GM13976 (cell line): ENCODE measurements at regions not wholly inside any gene's neighbourhood (a gene's known extent, or its start where the extent isn't known, plus 50 kb on each side); places are given as distances from the start of the nearest gene placed in this dataset.

ENCODE experiments used
- DNase-seq: peaks from one replicate; pipeline ENCODE4 v3.0.0; 2012; ENCODE audit warnings: low spot score
- in situ Hi-C: fragments of 300-500 bp; cut with MboI; formaldehyde crosslinking; loops from one replicate; pipeline ENCODE4 v1.12.0; 2022; ENCODE audit warnings: low sequenced_read_pairs, mixed read lengths, inconsistent platforms; ENCODE audit not compliant: unreplicated experiment
- TF ChIP-seq, protein P1 (sequence below): IDR thresholded peaks from 2 replicates; pipeline ENCODE4 v1.5.1; 2012; ENCODE audit warnings: borderline replicate concordance, mild to moderate bottlenecking; ENCODE audit not compliant: insufficient read depth; ENCODE audit errors: extremely low read depth, missing control alignments, control extremely low read depth

GRCh38 chr2:39948016-39948719 is 169.1 kb upstream of the THUMPD2 start:
- in situ Hi-C loops = no loop called here
- TF ChIP-seq, protein P1, sequence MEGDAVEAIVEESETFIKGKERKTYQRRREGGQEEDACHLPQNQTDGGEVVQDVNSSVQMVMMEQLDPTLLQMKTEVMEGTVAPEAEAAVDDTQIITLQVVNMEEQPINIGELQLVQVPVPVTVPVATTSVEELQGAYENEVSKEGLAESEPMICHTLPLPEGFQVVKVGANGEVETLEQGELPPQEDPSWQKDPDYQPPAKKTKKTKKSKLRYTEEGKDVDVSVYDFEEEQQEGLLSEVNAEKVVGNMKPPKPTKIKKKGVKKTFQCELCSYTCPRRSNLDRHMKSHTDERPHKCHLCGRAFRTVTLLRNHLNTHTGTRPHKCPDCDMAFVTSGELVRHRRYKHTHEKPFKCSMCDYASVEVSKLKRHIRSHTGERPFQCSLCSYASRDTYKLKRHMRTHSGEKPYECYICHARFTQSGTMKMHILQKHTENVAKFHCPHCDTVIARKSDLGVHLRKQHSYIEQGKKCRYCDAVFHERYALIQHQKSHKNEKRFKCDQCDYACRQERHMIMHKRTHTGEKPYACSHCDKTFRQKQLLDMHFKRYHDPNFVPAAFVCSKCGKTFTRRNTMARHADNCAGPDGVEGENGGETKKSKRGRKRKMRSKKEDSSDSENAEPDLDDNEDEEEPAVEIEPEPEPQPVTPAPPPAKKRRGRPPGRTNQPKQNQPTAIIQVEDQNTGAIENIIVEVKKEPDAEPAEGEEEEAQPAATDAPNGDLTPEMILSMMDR = no peak
- DNase-seq = no peak

DNA sequence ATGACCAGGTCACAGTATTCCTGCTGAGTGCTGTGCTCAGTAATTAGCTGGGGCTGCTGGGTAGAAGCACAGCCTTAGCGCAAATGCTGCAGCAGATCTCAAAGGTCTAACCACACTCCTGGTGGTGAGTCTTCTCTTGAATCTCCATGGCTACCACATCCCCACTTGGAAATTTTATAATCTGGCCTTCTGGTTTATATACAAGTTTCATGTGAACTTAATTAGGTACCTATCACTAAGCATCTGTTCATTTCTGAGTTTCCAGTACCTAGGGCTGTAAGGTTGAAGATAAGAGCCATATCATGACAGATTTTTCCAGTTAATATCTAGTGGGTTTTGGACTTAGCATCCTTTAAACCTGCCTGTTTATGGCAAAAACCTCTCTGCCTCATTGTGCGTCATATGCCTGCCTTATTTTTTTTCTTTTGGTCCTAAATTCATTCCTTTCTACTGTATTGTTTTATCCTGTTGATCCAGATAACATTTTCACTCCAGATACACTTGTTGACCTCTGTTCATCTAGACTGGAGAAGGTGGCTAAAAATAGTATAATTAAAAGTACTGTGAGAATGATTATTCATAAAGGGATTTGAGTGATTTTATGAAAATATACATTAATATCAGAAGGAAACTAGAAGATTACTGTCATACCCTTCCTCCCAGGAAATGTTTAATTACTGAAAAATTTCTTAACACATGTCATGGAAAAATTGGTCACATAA is 168.4 kb upstream of the THUMPD2 start:
- in situ Hi-C loops = no loop called here
- DNase-seq = no peak
- TF ChIP-seq, protein P1 = no peak

DNA sequence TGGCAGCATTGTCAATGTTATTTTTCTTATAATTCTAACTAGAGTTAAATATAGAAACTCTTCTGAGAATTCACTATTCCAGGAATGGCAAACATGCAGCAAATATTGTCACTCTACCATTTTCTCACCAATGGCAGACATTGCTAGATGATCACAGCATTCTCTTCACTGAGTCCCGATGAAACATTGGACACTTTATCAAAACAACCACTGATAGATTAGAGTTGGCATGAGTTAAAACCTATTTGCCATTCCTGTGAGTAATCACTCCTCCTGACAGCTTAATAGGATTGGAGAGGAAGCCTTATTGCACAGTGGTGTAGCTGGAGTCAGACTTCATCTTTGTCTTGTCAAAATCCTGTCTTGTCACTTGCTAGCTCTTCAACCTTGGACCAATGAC is 163.9 kb upstream of the THUMPD2 start:
- TF ChIP-seq, protein P1 = no peak
- no peak for DNase-seq
- in situ Hi-C loops = no loop called here

GRCh38 chr2:39938035-39938835 is 159.2 kb upstream of the THUMPD2 start:
- DNase-seq = no peak
- in situ Hi-C loops = no loop called here
- TF ChIP-seq, protein P1 = no peak

DNA sequence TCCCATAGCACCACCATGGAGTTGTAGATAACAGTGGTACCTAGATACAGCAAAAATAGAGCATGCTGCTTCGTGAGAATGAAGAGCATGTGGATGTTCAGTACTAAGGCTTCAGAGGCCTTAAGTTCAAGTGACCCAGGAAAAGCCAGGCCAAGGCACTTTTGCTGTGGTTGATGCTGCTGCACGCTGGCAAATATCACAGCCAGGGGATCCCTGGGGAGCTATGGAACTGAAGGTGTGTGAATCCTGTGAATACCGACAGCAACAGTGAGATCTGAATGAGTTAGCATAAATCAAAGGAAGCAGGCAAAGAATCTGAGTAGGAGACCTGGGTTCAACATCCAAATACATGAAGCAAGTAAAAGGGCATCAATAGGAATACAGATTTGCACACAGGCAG is 158.6 kb upstream of the THUMPD2 start:
- in situ Hi-C loops = no loop called here
- TF ChIP-seq, protein P1 = no peak
- no peak for DNase-seq

GRCh38 chr2:39934851-39935250 is 155.8 kb upstream of the THUMPD2 start:
- in situ Hi-C loops = no loop called here
- DNase-seq = no peak
- TF ChIP-seq, protein P1 = no peak
